Neural progenitor cell (in vitro differentiated cells): ENCODE measurements at regions not wholly inside any gene's neighbourhood (a gene's known extent, or its start where the extent isn't known, plus 50 kb on each side); places are given as distances from the start of the nearest gene placed in this dataset.

Source experiments
- DNase-seq: peaks from one replicate; pipeline ENCODE4 v3.0.0-alpha.2; 2016; ENCODE audit warnings: low spot score
- H2AFZ ChIP-seq: fragments of 200-600 bp; sonication (generic); replicated peaks from 2 replicates; pipeline ENCODE4 v1.6.1; 2016; ENCODE audit warnings: antibody characterized with exemption
- H3F3A ChIP-seq: fragments of 200-600 bp; sonication (generic); 2 replicates; pipeline ENCODE4 v1.6.1; 2016; ENCODE audit warnings: antibody characterized with exemption, low read depth
- H3K27ac ChIP-seq: fragments of 200-600 bp; sonication (generic); 2 replicates; pipeline ENCODE4 v1.5.1; 2016; ENCODE audit warnings: mild to moderate bottlenecking
- H3K27me3 ChIP-seq: fragments of 200-600 bp; sonication (generic); 2 replicates; pipeline ENCODE4 v1.6.1; 2016; ENCODE audit warnings: mild to moderate bottlenecking, moderate library complexity
- H3K36me3 ChIP-seq: fragments of 200-600 bp; sonication (generic); 2 replicates; pipeline ENCODE4 v1.5.1; 2016
- H3K4me1 ChIP-seq: fragments of 200-600 bp; sonication (generic); 2 replicates; pipeline ENCODE4 v1.6.1; 2016; ENCODE audit warnings: mixed run types
- H3K4me2 ChIP-seq: fragments of 200-600 bp; sonication (generic); 2 replicates; pipeline ENCODE4 v1.6.1; 2016
- H3K4me3 ChIP-seq: fragments of 200-600 bp; sonication (generic); 2 replicates; pipeline ENCODE4 v1.5.1; 2016
- H3K79me2 ChIP-seq: fragments of 200-600 bp; sonication (generic); 2 replicates; pipeline ENCODE4 v1.6.1; 2016; ENCODE audit warnings: low read depth
- H3K9ac ChIP-seq: fragments of 200-600 bp; sonication (generic); 2 replicates; pipeline ENCODE4 v1.6.1; 2016
- H3K9me3 ChIP-seq: fragments of 200-600 bp; sonication (generic); 2 replicates; pipeline ENCODE4 v1.5.1; 2016; ENCODE audit warnings: low read depth
- H4K20me1 ChIP-seq: fragments of 200-600 bp; sonication (generic); 2 replicates; pipeline ENCODE4 v1.6.1; 2016; ENCODE audit warnings: low read depth
- H3K27ac Mint-ChIP-seq: 3 replicates; pipeline ENCODE4 v1.8.0; 2021; ENCODE audit warnings: mixed read lengths
- H3K27me3 Mint-ChIP-seq: 2 replicates; pipeline ENCODE4 v1.8.0; 2022; ENCODE audit warnings: low read depth, mild to moderate bottlenecking, inconsistent platforms, moderate library complexity, mixed read lengths; ENCODE audit not compliant: insufficient read depth
- H3K36me3 Mint-ChIP-seq: 3 replicates; pipeline ENCODE4 v1.8.0; 2021; ENCODE audit warnings: mixed read lengths
- H3K4me1 Mint-ChIP-seq: 3 replicates; pipeline ENCODE4 v1.8.0; 2021; ENCODE audit warnings: mixed read lengths
- H3K4me3 Mint-ChIP-seq: 3 replicates; pipeline ENCODE4 v1.8.0; 2021; ENCODE audit warnings: mild to moderate bottlenecking, moderate library complexity, mixed read lengths
- H3K9me3 Mint-ChIP-seq: 3 replicates; pipeline ENCODE4 v1.8.0; 2020; ENCODE audit warnings: mixed read lengths
- EZH2 ChIP-seq: fragments of 200-600 bp; sonication (generic); IDR thresholded peaks from 2 replicates; pipeline ENCODE4 v1.6.1; 2017; ENCODE audit warnings: antibody characterized with exemption, mild to moderate bottlenecking, moderate library complexity
- EZH2phosphoT487 ChIP-seq: fragments of 200-600 bp; sonication (generic); IDR thresholded peaks from 2 replicates; pipeline ENCODE4 v1.6.1; 2017; ENCODE audit warnings: antibody characterized with exemption
- TF ChIP-seq, protein P1 (sequence below): fragments of 200-600 bp; sonication (generic); IDR thresholded peaks from 2 replicates; pipeline ENCODE4 v1.5.1; 2017; ENCODE audit warnings: antibody characterized with exemption, mild to moderate bottlenecking

DNA sequence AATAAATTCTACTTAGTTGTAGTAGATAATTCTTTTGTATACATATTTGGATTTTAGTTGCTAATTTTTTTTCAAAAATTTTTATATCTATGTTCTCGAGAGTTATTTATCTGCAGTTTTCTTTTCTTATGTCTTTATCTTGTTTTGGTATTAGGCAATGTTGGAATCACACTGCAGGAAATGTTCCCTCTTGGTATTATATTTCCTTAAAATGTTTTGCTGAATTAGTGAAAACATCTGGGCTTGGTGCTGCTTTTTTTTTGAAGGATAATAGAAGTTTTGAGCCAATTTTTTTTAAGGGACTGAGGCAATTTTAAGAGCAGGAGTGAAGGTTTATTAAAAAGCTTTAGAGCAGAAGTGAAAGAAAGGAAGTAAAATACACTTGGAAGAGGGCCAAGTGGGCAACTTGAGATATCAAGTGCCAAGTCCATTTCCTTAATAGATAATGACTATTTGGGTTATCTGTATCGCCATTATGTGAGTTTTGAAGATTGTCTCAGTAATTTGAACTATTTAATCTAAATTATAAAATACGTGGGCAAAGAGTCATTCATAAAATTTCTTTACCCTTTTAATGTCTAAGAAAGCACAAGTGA, 1390.1 kb upstream of the CDH8 start:
- Mint-ChIP-seq H3K4me1 (peaks cover 5% of the 10 kb centered on the region), H3K4me3 (no peak overlapping the region), H3K27ac (no peak overlapping the region), H3K27me3 (no peaks in the 10 kb centered on the region), H3K36me3 (no peaks in the 10 kb centered on the region), H3K9me3 (no peaks in the 10 kb centered on the region)
- Histone ChIP-seq H3K79me2 (no peaks in the 10 kb centered on the region), H2AFZ (no peak overlapping the region), H3K27ac (no peak overlapping the region), H3K4me3 (no peak overlapping the region), H3K9me3 (no peaks in the 10 kb centered on the region), H3K36me3 (no peaks in the 10 kb centered on the region), H3F3A (no peaks in the 10 kb centered on the region), H3K27me3 (no peaks in the 10 kb centered on the region), H3K9ac (no peak overlapping the region), H3K4me2 (no peak overlapping the region), H3K4me1 (no peaks in the 10 kb centered on the region), H4K20me1 (no peaks in the 10 kb centered on the region)
- TF ChIP-seq, protein P1, sequence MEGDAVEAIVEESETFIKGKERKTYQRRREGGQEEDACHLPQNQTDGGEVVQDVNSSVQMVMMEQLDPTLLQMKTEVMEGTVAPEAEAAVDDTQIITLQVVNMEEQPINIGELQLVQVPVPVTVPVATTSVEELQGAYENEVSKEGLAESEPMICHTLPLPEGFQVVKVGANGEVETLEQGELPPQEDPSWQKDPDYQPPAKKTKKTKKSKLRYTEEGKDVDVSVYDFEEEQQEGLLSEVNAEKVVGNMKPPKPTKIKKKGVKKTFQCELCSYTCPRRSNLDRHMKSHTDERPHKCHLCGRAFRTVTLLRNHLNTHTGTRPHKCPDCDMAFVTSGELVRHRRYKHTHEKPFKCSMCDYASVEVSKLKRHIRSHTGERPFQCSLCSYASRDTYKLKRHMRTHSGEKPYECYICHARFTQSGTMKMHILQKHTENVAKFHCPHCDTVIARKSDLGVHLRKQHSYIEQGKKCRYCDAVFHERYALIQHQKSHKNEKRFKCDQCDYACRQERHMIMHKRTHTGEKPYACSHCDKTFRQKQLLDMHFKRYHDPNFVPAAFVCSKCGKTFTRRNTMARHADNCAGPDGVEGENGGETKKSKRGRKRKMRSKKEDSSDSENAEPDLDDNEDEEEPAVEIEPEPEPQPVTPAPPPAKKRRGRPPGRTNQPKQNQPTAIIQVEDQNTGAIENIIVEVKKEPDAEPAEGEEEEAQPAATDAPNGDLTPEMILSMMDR: no peak
- TF ChIP-seq EZH2phosphoT487 (no peak), EZH2 (no peak)
- no peak for DNase-seq

DNA sequence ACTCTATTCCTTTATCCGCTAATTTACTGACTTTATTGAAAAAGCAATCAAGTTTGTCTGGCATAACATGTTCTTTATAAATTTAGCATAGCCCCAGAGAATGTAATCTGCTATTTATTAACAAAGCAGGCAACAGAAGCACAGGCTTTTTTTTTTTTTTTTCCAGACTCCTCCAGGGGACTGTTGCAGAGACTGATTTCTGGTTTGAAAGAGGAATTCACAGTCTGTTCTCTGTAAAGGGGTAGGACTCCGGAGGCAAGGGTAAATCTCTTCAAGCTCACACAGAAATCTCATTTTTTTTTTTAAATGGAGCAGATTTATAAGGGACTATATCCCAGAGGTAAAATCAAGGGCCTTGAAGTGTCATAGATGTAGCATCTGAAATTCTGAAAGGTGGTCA, 1386.5 kb upstream of the CDH8 start:
- no peak for TF ChIP-seq EZH2
- TF ChIP-seq EZH2phosphoT487: no peak
- TF ChIP-seq, protein P1: no peak
- Mint-ChIP-seq H3K27ac (no peak overlapping the region), H3K4me1 (peaks cover 5% of the 10 kb centered on the region), H3K4me3 (no peak overlapping the region), H3K27me3 (no peaks in the 10 kb centered on the region), H3K36me3 (no peaks in the 10 kb centered on the region), H3K9me3 (no peaks in the 10 kb centered on the region)
- Histone ChIP-seq H3K27me3 (no peaks in the 10 kb centered on the region), H3K4me1 (no peaks in the 10 kb centered on the region), H3K4me3 (no peak overlapping the region), H3K9me3 (no peaks in the 10 kb centered on the region), H3K27ac (no peak overlapping the region), H3F3A (no peaks in the 10 kb centered on the region), H3K9ac (no peak overlapping the region), H4K20me1 (no peaks in the 10 kb centered on the region), H3K79me2 (no peaks in the 10 kb centered on the region), H3K36me3 (no peaks in the 10 kb centered on the region), H2AFZ (peak overlapping the region; percentile 60), H3K4me2 (no peak overlapping the region)
- no peak for DNase-seq

DNA sequence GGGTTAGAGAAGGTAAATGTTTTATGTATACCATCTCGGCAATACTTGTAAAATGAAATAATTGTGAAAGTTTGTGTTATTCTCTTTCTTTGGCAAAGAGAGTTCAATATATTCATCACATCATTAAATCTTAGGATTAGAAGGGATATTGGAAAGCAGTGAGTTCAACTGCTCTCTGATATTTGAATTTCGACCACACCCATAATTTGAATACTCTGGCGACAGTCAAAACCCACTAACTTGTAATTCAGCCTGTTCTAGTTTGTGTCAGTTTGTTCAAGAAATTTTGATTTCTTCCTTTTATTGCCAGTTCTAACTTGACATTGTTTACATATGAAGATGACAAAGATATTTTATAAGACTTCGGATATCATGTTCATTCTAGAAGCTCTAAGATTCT, 1380.5 kb upstream of the CDH8 start:
- H3K9me3 ChIP-seq: no peaks in the 10 kb centered on the region
- H3K79me2 ChIP-seq: no peaks in the 10 kb centered on the region
- H3K4me1 Mint-ChIP-seq: peaks cover 6% of the 10 kb centered on the region
- TF ChIP-seq, protein P1: no peak
- TF ChIP-seq EZH2phosphoT487 (no peak), EZH2 (no peak)
- H3K27ac Mint-ChIP-seq: no peak overlapping the region
- no peak overlapping the region for H2AFZ ChIP-seq
- no peak for DNase-seq
- H3K4me3 Mint-ChIP-seq: no peak overlapping the region
- H3K27me3 Mint-ChIP-seq: no peaks in the 10 kb centered on the region
- no peak overlapping the region for H3K9ac ChIP-seq
- no peak overlapping the region for H3K27ac ChIP-seq
- H3K36me3 Mint-ChIP-seq: no peaks in the 10 kb centered on the region
- H3K9me3 Mint-ChIP-seq: no peaks in the 10 kb centered on the region
- H3K36me3 ChIP-seq: no peaks in the 10 kb centered on the region
- no peak overlapping the region for H3K4me3 ChIP-seq
- H3F3A ChIP-seq: no peaks in the 10 kb centered on the region
- H3K27me3 ChIP-seq: no peaks in the 10 kb centered on the region
- peaks cover 4% of the 10 kb centered on the region for H3K4me1 ChIP-seq
- no peak overlapping the region for H3K4me2 ChIP-seq
- no peaks in the 10 kb centered on the region for H4K20me1 ChIP-seq
